ENCODE measurements at regions not wholly inside any gene's neighbourhood (a gene's known extent, or its start where the extent isn't known, plus 50 kb on each side); places are given as distances from the start of the nearest gene placed in this dataset.

DNA sequence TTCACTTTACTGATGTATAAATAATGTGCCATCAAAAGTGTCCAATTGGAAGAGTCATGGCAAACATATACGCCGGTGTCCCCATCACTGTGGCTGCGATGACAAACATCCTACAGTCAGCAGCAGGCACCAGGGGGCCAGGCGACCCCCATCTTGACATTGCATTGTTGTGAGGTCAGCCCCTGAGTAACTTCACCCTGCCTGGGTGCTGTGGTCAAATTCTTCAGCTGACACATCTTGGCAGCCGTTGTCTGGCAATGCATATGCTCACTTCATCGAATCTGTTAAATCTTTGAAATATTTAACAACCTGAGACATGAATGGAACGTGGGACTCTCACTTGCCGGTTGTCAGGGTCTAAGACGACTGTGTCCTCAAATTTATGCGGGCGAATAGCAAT, 430.9 kb downstream of the BRD1 start:
- no peak overlapping the region for H3K4me3 ChIP-seq (ENCODE audit: low read depth, low read length)
- no peaks in the 10 kb centered on the region for H3K9me3 ChIP-seq (ENCODE audit: control insufficient read depth, insufficient read depth, low read depth, low read length)
- no peaks in the 10 kb centered on the region for H3K4me1 ChIP-seq (ENCODE audit: control insufficient read depth, insufficient read depth, low read length)
- POLR2A ChIA-PET = no interaction called here
- H3K36me3 ChIP-seq (ENCODE audit: control insufficient read depth in 2 of 2, insufficient read depth in 1 of 2, low read length in 2 of 2) = no peaks in the 10 kb centered on the region
- H3K27ac ChIP-seq (ENCODE audit: extremely low read depth, low read depth, low read length) = no peak overlapping the region
- CTCF ChIA-PET = interaction anchor here (0.7 kb wide), 1 partner anchor 37 kb away, joined by 3 read pairs; no protein-coding TSS in a partner anchor
- TF ChIP-seq ZNF184 (tag by site-specific recombination; IDR thresholded peaks at IDR 0.05) = no peak
- no peak for TF ChIP-seq ZNF175 (tag by site-specific recombination; IDR thresholded peaks at IDR 0.05)
- TF ChIP-seq ZNF146 (tag by site-specific recombination; IDR thresholded peaks at IDR 0.05) = no peak
- TF ChIP-seq, protein P1, sequence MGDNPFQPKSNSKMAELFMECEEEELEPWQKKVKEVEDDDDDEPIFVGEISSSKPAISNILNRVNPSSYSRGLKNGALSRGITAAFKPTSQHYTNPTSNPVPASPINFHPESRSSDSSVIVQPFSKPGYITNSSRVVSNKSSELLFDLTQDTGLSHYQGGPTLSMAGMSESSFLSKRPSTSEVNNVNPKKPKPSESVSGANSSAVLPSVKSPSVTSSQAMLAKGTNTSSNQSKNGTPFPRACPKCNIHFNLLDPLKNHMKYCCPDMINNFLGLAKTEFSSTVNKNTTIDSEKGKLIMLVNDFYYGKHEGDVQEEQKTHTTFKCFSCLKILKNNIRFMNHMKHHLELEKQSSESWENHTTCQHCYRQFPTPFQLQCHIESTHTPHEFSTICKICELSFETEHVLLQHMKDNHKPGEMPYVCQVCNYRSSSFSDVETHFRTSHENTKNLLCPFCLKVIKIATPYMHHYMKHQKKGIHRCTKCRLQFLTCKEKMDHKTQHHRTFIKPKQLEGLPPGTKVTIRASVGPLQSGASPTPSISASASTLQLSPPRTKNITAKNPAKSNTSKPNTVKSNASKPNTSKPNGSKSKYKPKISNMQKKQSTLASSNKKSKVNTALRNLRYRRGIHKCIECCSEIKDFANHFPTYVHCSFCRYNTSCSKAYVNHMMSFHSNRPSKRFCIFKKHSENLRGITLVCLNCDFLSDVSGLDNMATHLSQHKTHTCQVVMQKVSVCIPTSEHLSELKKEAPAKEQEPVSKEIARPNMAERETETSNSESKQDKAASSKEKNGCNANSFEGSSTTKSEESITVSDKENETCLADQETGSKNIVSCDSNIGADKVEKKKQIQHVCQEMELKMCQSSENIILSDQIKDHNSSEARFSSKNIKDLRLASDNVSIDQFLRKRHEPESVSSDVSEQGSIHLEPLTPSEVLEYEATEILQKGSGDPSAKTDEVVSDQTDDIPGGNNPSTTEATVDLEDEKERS (tag by site-specific recombination; IDR thresholded peaks at IDR 0.05) = no peak
- no peak for TF ChIP-seq EGR2 (tag by site-specific recombination; IDR thresholded peaks at IDR 0.05; ENCODE audit: low read depth)
- TF ChIP-seq, protein P2, sequence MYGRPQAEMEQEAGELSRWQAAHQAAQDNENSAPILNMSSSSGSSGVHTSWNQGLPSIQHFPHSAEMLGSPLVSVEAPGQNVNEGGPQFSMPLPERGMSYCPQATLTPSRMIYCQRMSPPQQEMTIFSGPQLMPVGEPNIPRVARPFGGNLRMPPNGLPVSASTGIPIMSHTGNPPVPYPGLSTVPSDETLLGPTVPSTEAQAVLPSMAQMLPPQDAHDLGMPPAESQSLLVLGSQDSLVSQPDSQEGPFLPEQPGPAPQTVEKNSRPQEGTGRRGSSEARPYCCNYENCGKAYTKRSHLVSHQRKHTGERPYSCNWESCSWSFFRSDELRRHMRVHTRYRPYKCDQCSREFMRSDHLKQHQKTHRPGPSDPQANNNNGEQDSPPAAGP (tag by site-specific recombination; IDR thresholded peaks at IDR 0.05) = no peak
- TF ChIP-seq, protein P3, sequence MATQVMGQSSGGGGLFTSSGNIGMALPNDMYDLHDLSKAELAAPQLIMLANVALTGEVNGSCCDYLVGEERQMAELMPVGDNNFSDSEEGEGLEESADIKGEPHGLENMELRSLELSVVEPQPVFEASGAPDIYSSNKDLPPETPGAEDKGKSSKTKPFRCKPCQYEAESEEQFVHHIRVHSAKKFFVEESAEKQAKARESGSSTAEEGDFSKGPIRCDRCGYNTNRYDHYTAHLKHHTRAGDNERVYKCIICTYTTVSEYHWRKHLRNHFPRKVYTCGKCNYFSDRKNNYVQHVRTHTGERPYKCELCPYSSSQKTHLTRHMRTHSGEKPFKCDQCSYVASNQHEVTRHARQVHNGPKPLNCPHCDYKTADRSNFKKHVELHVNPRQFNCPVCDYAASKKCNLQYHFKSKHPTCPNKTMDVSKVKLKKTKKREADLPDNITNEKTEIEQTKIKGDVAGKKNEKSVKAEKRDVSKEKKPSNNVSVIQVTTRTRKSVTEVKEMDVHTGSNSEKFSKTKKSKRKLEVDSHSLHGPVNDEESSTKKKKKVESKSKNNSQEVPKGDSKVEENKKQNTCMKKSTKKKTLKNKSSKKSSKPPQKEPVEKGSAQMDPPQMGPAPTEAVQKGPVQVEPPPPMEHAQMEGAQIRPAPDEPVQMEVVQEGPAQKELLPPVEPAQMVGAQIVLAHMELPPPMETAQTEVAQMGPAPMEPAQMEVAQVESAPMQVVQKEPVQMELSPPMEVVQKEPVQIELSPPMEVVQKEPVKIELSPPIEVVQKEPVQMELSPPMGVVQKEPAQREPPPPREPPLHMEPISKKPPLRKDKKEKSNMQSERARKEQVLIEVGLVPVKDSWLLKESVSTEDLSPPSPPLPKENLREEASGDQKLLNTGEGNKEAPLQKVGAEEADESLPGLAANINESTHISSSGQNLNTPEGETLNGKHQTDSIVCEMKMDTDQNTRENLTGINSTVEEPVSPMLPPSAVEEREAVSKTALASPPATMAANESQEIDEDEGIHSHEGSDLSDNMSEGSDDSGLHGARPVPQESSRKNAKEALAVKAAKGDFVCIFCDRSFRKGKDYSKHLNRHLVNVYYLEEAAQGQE (tag by site-specific recombination; IDR thresholded peaks at IDR 0.05) = no peak
- TF ChIP-seq ZSCAN16 (tag by site-specific recombination; IDR thresholded peaks at IDR 0.05) = no peak
- TF ChIP-seq ZNF548 (tag by site-specific recombination; IDR thresholded peaks at IDR 0.05) = no peak
- TF ChIP-seq TRIM28 (IDR thresholded peaks at IDR 0.05; ENCODE audit: borderline replicate concordance, low read length) = no peak
- TF ChIP-seq ZNF701 (tag by site-specific recombination; IDR thresholded peaks at IDR 0.05) = no peak
- TF ChIP-seq REPIN1 (tag by site-specific recombination; IDR thresholded peaks at IDR 0.05; ENCODE audit: low read depth) = no peak
- no peak for TF ChIP-seq ZNF354C (tag by site-specific recombination; IDR thresholded peaks at IDR 0.05; ENCODE audit: borderline replicate concordance, low read depth)
- TF ChIP-seq ZNF223 (tag by site-specific recombination; IDR thresholded peaks at IDR 0.05) = no peak
- TF ChIP-seq ZNF530 (tag by site-specific recombination; IDR thresholded peaks at IDR 0.05; ENCODE audit: low read depth) = no peak

DNA sequence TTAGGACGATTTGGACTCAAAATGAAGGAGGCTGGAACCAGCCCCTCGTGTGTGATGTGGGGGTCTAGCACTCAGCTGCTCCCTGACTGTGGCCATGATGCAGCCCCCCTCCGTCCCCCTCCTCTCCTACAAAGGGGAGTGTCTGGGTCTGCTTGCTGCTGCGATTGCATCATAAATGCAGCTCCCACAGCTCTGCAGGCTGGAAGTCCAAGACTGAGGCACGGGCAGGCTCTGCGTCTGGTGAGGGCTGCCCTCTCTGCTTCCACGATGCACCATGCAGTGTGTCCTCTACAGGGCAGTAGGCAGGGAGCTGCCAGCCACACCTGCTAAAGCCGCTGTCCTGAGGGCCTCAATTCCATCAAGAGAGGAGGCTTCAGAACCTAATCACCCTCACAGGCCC, 432.1 kb downstream of the BRD1 start:
- Histone ChIP-seq H3K4me3 (ENCODE audit: low read depth, low read length) (no peak overlapping the region), H3K9me3 (ENCODE audit: control insufficient read depth, insufficient read depth, low read depth, low read length) (no peaks in the 10 kb centered on the region), H3K27ac (ENCODE audit: extremely low read depth, low read depth, low read length) (no peak overlapping the region), H3K36me3 (ENCODE audit: control insufficient read depth in 2 of 2, insufficient read depth in 1 of 2, low read length in 2 of 2) (no peaks in the 10 kb centered on the region), H3K4me1 (ENCODE audit: control insufficient read depth, insufficient read depth, low read length) (no peaks in the 10 kb centered on the region)
- POLR2A ChIA-PET = interaction anchor here (0.6 kb wide), 1 partner anchor 20 kb away, joined by 6 read pairs; no protein-coding TSS in a partner anchor
- TF ChIP-seq TCF7L2 (IDR thresholded peaks at IDR 0.05; ENCODE audit: borderline replicate concordance, low read depth, low read length) (no peak), ZNF133 (tag by site-specific recombination; IDR thresholded peaks at IDR 0.05) (no peak), FEZF1 (tag by site-specific recombination; IDR thresholded peaks at IDR 0.05) (no peak)
- TF ChIP-seq, protein P4, sequence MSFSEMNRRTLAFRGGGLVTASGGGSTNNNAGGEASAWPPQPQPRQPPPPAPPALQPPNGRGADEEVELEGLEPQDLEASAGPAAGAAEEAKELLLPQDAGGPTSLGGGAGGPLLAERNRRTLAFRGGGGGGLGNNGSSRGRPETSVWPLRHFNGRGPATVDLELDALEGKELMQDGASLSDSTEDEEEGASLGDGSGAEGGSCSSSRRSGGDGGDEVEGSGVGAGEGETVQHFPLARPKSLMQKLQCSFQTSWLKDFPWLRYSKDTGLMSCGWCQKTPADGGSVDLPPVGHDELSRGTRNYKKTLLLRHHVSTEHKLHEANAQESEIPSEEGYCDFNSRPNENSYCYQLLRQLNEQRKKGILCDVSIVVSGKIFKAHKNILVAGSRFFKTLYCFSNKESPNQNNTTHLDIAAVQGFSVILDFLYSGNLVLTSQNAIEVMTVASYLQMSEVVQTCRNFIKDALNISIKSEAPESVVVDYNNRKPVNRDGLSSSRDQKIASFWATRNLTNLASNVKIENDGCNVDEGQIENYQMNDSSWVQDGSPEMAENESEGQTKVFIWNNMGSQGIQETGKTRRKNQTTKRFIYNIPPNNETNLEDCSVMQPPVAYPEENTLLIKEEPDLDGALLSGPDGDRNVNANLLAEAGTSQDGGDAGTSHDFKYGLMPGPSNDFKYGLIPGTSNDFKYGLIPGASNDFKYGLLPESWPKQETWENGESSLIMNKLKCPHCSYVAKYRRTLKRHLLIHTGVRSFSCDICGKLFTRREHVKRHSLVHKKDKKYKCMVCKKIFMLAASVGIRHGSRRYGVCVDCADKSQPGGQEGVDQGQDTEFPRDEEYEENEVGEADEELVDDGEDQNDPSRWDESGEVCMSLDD (tag by site-specific recombination; IDR thresholded peaks at IDR 0.05) = no peak
- CTCF ChIA-PET = no interaction called here
